Activated CD4-positive, alpha-beta T cell treated with anti-CD3 and anti-CD28 coated beads, Interleukin-2, Interleukin-4, amounts not matched to agents 100 ng/mL and 50 ng/mL, durations not matched to agents 16 hours and 8 hours (primary cell): ENCODE measurements at regions not wholly inside any gene's neighbourhood (a gene's known extent, or its start where the extent isn't known, plus 50 kb on each side); places are given as distances from the start of the nearest gene placed in this dataset.

Experiments used
- DNase-seq: peaks from one replicate; pipeline ENCODE4 v3.0.0-alpha.2; 2020; ENCODE audit warnings: low spot score

GRCh38 chr9:18149471-18150011, 324.4 kb upstream of the ADAMTSL1 start:
- DNase-seq = no peak

- no peak for DNase-seq
These were observed 319.3 kb upstream of the ADAMTSL1 start for GRCh38 chr9:18154661-18155060.

GRCh38 chr9:18159254-18159653, 314.7 kb upstream of the ADAMTSL1 start:
- DNase-seq = no peak

DNA sequence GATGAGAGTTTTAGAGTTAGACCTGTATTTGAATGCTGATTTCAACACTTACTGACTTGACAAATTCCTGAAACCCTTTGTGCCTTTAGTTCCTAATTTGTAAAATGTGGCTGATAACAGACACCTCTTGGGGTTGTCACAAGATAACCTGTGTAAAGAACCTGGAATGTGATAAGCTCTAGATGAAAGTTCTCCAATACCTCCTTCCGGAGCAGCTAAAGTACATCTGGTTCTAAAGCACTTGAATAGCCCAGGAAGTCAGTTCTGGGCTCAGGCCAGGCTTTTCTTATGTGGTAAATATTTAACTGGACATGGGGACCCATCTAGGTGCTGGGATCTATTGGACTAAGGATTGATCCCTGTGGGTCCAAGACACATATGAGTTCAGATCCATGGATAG, 310.8 kb upstream of the ADAMTSL1 start:
- DNase-seq = no peak

DNA sequence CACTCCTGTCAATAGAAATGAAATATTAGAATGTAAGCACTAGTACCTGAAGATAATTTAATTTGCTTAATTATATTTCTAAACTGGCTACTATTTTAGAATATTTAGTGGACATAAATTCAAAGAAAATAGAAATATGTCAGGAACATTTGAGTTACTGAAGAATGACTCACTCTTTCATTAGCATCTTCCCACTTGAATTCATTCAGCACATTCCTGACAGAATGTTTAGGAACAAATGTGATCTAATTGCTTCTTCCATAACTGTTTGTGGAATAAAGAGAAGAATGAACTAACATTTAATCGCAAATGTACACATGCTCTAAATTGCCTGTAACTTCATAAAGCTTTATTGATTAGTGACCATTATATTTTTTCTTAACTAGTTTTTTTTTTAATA, 306.2 kb upstream of the ADAMTSL1 start:
- DNase-seq = no peak

- DNase-seq = no peak
These were observed 300.0 kb upstream of the ADAMTSL1 start for GRCh38 chr9:18173923-18174322.

GRCh38 chr9:18182636-18183035, 291.3 kb upstream of the ADAMTSL1 start:
- DNase-seq = no peak

- DNase-seq = no peak
These were observed 290.0 kb upstream of the ADAMTSL1 start for GRCh38 chr9:18183974-18184373.

DNA sequence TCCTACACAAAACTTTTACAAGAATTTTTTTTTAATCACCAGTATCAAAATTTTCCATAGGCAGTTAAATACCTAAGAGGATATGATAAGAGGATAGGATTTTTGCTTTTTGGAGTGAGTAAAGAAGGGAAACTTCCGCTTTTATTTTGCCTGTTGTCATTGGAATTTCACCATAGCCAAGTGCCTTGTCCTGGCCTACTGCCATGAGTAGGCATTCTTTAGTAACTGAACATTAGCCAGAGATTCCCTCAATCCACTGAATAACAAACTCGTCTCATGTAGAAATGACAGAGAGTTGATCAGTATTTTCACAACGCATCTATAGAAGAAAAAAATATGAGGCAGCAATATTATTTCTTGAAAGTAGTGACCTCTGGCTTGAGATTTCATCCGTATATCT, 289.6 kb upstream of the ADAMTSL1 start:
- DNase-seq = no peak

DNA sequence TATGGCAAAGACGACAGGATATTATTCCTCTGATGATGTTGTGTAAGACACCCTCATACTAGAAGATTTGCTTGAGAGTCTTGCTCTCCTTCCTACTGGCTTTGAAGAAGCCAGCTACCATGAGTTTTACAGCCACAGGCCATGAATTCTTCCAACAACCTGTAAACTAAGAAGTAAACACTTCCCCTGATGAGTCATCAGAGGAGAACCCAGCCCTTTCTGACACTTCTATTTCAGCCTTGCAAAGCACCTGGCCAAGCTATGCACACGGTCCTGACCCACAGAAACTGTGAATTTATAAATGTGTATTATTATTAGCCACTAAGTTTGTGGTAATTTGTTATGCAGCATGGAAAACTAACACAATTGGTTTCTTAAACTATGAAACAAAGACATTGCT, 288.8 kb upstream of the ADAMTSL1 start:
- DNase-seq = no peak

- DNase-seq = no peak
These were observed 285.0 kb upstream of the ADAMTSL1 start for GRCh38 chr9:18188971-18189370.

GRCh38 chr9:18189871-18190670, 283.9 kb upstream of the ADAMTSL1 start:
- no peak for DNase-seq

- no peak for DNase-seq
These were observed 283.1 kb upstream of the ADAMTSL1 start for GRCh38 chr9:18190671-18191374.

DNA sequence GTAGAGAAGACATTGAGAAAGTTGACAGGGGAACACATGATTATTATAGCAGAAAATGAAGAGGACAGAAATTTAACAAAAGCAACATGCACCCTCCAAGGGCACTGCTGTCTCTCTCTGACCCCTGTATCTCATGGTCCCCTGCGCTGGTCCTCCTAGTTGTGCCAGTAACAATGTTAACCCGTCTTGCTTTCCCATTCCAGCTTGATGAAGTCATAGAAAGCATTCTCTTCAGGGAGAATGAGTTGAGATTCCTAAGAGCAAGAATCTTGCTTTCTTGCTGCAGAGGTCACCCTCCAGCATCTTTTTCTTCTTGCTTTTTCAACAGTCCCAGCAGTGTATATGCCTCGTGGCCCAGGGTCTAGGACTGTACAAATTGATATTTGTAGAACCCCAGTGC, 279.6 kb upstream of the ADAMTSL1 start:
- DNase-seq = no peak

DNA sequence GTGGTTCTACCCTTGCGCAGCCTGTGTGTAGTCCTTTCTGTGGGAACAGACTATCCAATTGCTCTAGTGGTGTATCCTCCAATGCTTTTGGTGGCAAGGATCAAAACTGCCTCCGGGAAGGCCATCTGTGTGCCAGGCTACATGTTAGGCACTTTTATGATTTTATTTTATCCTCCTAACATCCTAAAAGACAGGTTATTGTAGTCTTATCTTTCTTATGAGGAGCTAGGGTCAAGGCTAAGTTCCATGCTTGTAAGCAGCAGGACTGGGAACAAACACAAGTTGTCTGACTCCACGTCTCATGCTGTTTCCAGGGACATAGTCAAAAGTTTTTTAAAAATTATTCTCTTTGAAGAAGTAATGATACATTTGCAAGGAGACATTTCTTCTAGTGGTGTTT, 278.7 kb upstream of the ADAMTSL1 start:
- no peak for DNase-seq

DNA sequence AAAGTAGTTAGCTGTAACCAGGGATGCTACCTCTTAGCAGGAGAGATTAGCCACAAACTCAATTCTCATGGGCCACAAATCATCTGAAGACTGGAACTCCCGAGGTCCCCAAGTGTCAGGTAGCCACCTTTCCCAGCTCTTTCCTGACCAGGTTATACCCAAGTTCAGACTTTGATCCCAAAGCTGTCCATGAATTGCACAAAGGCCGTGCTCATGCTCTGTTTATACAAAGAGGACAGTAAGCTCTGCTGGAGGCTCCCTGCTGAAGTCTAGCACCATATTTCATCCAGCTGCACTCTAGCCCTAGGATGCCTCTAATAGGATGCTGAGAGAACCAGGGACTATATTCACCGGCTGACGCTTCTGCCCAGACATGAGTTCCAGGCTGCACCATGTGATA, 271.0 kb upstream of the ADAMTSL1 start:
- no peak for DNase-seq

DNA sequence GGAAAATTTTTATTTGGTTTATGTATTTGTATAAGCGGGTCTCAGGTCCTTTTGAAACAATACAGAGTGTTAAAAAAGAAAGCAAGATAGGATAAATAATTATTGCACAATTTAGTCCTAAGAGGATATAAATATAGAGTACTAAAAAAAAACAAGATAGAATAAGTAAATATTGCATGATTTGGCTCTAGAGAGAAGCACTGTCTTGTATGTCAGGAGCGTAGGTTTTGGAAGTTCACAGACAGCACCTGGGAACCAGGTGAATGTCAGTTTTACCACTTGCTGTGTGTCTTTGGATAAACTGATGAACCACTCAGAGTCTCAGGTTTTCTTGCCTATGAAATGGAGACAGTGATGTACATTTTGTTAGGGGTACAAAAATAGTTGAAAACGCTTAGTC, 266.2 kb upstream of the ADAMTSL1 start:
- DNase-seq = no peak

- DNase-seq = no peak
These were observed 265.5 kb upstream of the ADAMTSL1 start for GRCh38 chr9:18208166-18209059.

GRCh38 chr9:18215626-18216025, 258.3 kb upstream of the ADAMTSL1 start:
- no peak for DNase-seq

- DNase-seq = no peak
These were observed 257.6 kb upstream of the ADAMTSL1 start for GRCh38 chr9:18216376-18216775.

DNA sequence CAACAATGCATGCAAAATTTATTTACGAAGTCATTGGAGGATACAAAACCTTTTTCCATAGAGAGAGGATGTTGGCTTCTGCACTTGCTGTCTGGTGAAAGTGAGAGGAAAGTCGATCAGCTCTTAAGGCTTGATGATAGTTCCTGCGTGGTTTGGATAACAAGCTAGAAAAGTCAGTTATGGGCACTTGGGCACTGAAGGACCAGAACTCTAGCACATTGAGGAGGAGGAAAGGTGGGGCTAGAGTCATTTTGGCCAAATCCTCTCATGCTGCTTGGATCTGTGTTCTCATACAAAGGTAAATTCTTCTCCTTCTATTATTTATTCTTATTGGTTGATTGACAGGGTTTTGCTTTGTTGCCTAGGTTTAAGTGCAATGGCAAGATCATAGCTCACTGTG, 245.9 kb upstream of the ADAMTSL1 start:
- no peak for DNase-seq

DNA sequence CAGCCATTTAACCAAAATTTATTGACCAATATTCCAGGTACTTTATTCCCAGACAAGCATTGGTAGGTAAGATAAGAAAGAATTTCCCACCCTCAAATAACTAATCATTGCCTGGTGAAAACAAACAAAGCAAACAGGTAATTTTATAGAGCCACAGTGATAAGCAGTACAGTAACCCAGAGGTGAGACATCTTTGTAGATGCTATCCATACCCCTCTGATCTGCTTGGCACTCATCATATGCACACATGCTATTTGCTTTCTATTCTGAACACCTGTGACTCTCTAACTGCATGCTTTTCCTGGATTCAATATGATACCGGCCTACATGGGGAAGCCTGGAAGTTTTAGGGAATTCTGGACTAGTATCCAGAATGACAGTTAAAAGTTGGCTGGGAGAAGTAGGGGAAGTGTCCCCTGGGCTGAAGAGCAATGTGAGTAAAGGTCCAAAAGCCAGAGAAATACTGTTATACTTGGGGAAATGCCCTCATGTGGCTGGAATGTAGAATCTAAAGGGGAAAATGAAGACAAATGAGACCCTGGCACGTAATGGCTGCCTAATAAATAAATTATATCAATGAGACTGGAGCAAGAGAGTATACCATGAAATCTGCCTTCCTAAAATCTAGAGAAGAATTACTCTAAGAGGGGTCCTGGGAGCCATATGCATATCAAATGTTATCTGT, 243.8 kb upstream of the ADAMTSL1 start:
- DNase-seq = no peak
